K562 (cell line): ENCODE measurements at regions not wholly inside any gene's neighbourhood (a gene's known extent, or its start where the extent isn't known, plus 50 kb on each side); places are given as distances from the start of the nearest gene placed in this dataset.

ENCODE experiments used
- ATAC-seq: fragments of 200-7000 bp; cut with Tn5 transposase; 3 replicates; pipeline ENCODE4 v1.9.1; 2020; ENCODE audit warnings: moderate library complexity
- BruUV-seq: library from RNA; stranded (reverse); fragments of 400-500 nt; replicated peaks from 2 replicates; lab custom pipeline; 2021; lab: Mats Ljungman, UMichigan
- CTCF ChIA-PET: fragments of 300-600 bp; formaldehyde crosslinking; extraction: SDS; loops from one replicate; lab custom pipeline; 2021; ENCODE audit warnings: low intra/inter-chr PET ratio; lab: Yijun Ruan, JAX
- POLR2A ChIA-PET: fragments of 300-600, 350-650 bp; sonication (Branson Sonifier 250); formaldehyde crosslinking; extraction: SDS; loops from one replicate; lab custom pipeline; 2021; ENCODE audit warnings: antibody characterized with exemption, inconsistent platforms; lab: Yijun Ruan, JAX
- DNase-seq, 4 experiments: peaks; one replicate each; pipeline versions ENCODE4 v3.0.0 to v3.0.0-alpha.2; 2011 to 2018; ENCODE audit warnings: low spot score in 3 of 4, mixed read lengths in 3 of 4; ENCODE audit errors: extremely low read depth in 1 of 4
- FAIRE-seq: peaks from 2 replicates; lab custom pipeline; 2011; peaks lifted over from hg19 to GRCh38; lab: Jason Lieb, UNC
- H2AFZ ChIP-seq: 2 replicates; pipeline ENCODE4 v1.6.0; 2011; ENCODE audit warnings: low read depth, low read length, control low read depth, inconsistent platforms
- H3K27ac ChIP-seq: fragments of 200-600 bp; 3 replicates; pipeline ENCODE4 v1.8.0; 2011; ENCODE audit warnings: low read depth, mild to moderate bottlenecking, control low read depth, inconsistent platforms, low read length, moderate library complexity, mixed read lengths; ENCODE audit errors: extremely low read depth
- H3K27me3 ChIP-seq, 2 experiments: fragments of 300-600 bp in 1 of 2; 2 replicates in 1 of 2; 3 replicates in 1 of 2; pipeline versions ENCODE4 v1.6.0 to v1.8.0; 2011; ENCODE audit warnings: inconsistent platforms in 2 of 2, low read length in 2 of 2, mild to moderate bottlenecking in 1 of 2, mixed read lengths in 1 of 2, moderate library complexity in 1 of 2; ENCODE audit not compliant: control insufficient read depth in 2 of 2, insufficient read depth in 2 of 2
- H3K36me3 ChIP-seq: fragments of 300-600 bp; 3 replicates; pipeline ENCODE4 v1.8.0; 2011; ENCODE audit warnings: mild to moderate bottlenecking, low read length, inconsistent platforms; ENCODE audit not compliant: control insufficient read depth, insufficient read depth
- H3K4me1 ChIP-seq, 2 experiments: fragments of 200-600 bp in 1 of 2; replicated peaks in 1 of 2; 2 replicates in 1 of 2; 3 replicates in 1 of 2; pipeline versions ENCODE4 v1.5.1 to v1.8.0; 2011; ENCODE audit warnings: inconsistent platforms in 2 of 2, low read length in 2 of 2, mild to moderate bottlenecking in 1 of 2, mixed read lengths in 1 of 2, moderate library complexity in 1 of 2; ENCODE audit not compliant: control insufficient read depth in 2 of 2, insufficient read depth in 2 of 2
- H3K4me2 ChIP-seq: 2 replicates; pipeline ENCODE4 v1.6.1; 2011; ENCODE audit warnings: low read length, control low read depth, inconsistent platforms, mixed read lengths; ENCODE audit not compliant: insufficient read depth
- H3K4me3 ChIP-seq: fragments of 200-600 bp; sonication (generic), shearing (Covaris generic); 2 replicates; pipeline ENCODE4 v1.5.1; 2016; ENCODE audit warnings: control low read depth, inconsistent platforms
- H3K79me2 ChIP-seq: fragments of 200-600 bp; 3 replicates; pipeline ENCODE4 v1.8.0; 2011; ENCODE audit warnings: low read length, inconsistent platforms; ENCODE audit not compliant: control insufficient read depth, insufficient read depth
- H3K9ac ChIP-seq, 2 experiments: 2 replicates each; pipeline versions ENCODE4 v1.6.0 to v1.6.1; 2011; ENCODE audit warnings: low read depth in 2 of 2, low read length in 2 of 2, control low read depth in 1 of 2, inconsistent platforms in 1 of 2, mild to moderate bottlenecking in 1 of 2, mixed read lengths in 1 of 2; ENCODE audit not compliant: insufficient read depth in 1 of 2
- H3K9me1 ChIP-seq: one replicate; pipeline ENCODE4 v1.6.0; 2011; ENCODE audit warnings: inconsistent platforms, mild to moderate bottlenecking, low read length, moderate library complexity; ENCODE audit not compliant: control insufficient read depth, insufficient read depth
- H3K9me3 ChIP-seq: replicated peaks from 2 replicates; pipeline ENCODE4 v1.5.1; 2011; ENCODE audit warnings: low read depth, low read length, inconsistent platforms; ENCODE audit not compliant: control insufficient read depth, insufficient read depth
- H4K20me1 ChIP-seq: replicated peaks from 2 replicates; pipeline ENCODE4 v1.6.1; 2011; ENCODE audit warnings: low read length, inconsistent platforms, mixed read lengths; ENCODE audit not compliant: control insufficient read depth, insufficient read depth
- HNRNPUL1 ChIP-seq: fragments of 200-400 bp; formaldehyde crosslinking; IDR thresholded peaks from 2 replicates; pipeline ENCODE4 v1.6.1; 2017; ENCODE audit warnings: low read length
- NCOA4 ChIP-seq: fragments of 450-650 bp; IDR thresholded peaks from 2 replicates; pipeline ENCODE4 v1.6.1; 2018; ENCODE audit warnings: mild to moderate bottlenecking; ENCODE audit not compliant: partially characterized antibody
- NFRKB ChIP-seq: fragments of 450-650 bp; IDR thresholded peaks from 2 replicates; pipeline ENCODE4 v1.6.1; 2016; ENCODE audit warnings: low read depth
- NR3C1 ChIP-seq: sonication (generic); formaldehyde crosslinking; IDR thresholded peaks from 2 replicates; pipeline ENCODE4 v1.8.1; 2022; ENCODE audit warnings: missing genetic modification reagents
- RBFOX2 ChIP-seq: fragments of 200-400 bp; formaldehyde crosslinking; IDR thresholded peaks from 2 replicates; pipeline ENCODE4 v1.6.1; 2017; ENCODE audit warnings: low read depth, mild to moderate bottlenecking, low read length, moderate library complexity
- RNF2 ChIP-seq: sonication (generic); IDR thresholded peaks from 2 replicates; pipeline ENCODE4 v1.6.1; 2016
- TBP ChIP-seq: optimal IDR thresholded peaks from 2 replicates; pipeline ENCODE3; 2011; ENCODE audit warnings: low read depth, low read length, improper control_type of control experiment
- ZFP30 ChIP-seq: fragments of 250-450 bp; sonication (Bioruptor Pico); IDR thresholded peaks from 2 replicates; pipeline ENCODE4 v1.8.0; 2022; ENCODE audit warnings: moderate library complexity, mild to moderate bottlenecking, inconsistent platforms, borderline replicate concordance
- ZNF24 ChIP-seq: fragments of 450-650 bp; IDR thresholded peaks from 2 replicates; pipeline ENCODE4 v1.6.1; 2016
- ZNF507 ChIP-seq: conservative IDR thresholded peaks from 2 replicates; pipeline ENCODE4 v1.6.1; 2017; ENCODE audit warnings: missing genetic modification characterization, missing compliant biosample characterization
- ZNF583 ChIP-seq: fragments of 250-450 bp; sonication (Bioruptor Pico); IDR thresholded peaks from 2 replicates; pipeline ENCODE4 v1.4.0; 2020
- WGBS: fragments of 100-300 bp; shearing (Covaris generic); methylation state at CpG from one replicate; pipeline ENCODE4 v1.1.6; 2016; ENCODE audit warnings: low coverage, mixed read lengths; ENCODE audit not compliant: insufficient coverage; ENCODE audit errors: missing lambda C conversion rate; 5-methylcytosine and 5-hydroxymethylcytosine counted together
- in situ Hi-C: fragments of 300-500 bp; cut with MboI; formaldehyde crosslinking; loops from 4 replicates; pipeline ENCODE4 v1.15.0; 2018; ENCODE audit warnings: inconsistent platforms, mixed read lengths
- intact Hi-C: fragments of 100-400 bp; cut with micrococcal nuclease; formaldehyde crosslinking; loops from 2 replicates; pipeline ENCODE4 v1.14.2; 2022
- TF ChIP-seq, protein P1 (sequence below): fragments of 450-650 bp; formaldehyde crosslinking; conservative IDR thresholded peaks from 2 replicates; pipeline ENCODE4 v1.4.0; 2022; ENCODE audit warnings: mild to moderate bottlenecking, missing genetic modification characterization
- TF ChIP-seq, protein P2 (sequence below): fragments of 250-450 bp; sonication (Bioruptor Pico); IDR thresholded peaks from 2 replicates; pipeline ENCODE4 v1.5.0; 2021
- TF ChIP-seq, protein P3 (sequence below): sonication (generic); formaldehyde crosslinking; IDR thresholded peaks from 2 replicates; pipeline ENCODE4 v1.8.0; 2022; ENCODE audit warnings: missing genetic modification reagents, mild to moderate bottlenecking, moderate library complexity, borderline replicate concordance
- TF ChIP-seq, protein P4 (sequence below): sonication (generic); formaldehyde crosslinking; IDR thresholded peaks from 2 replicates; pipeline ENCODE4 v1.9.0; 2022; ENCODE audit warnings: mild to moderate bottlenecking, missing genetic modification reagents
- TF ChIP-seq, protein P5 (sequence below): fragments of 250-450 bp; sonication (Bioruptor Pico); IDR thresholded peaks from 2 replicates; pipeline ENCODE4 v1.5.0; 2020; ENCODE audit warnings: mild to moderate bottlenecking

DNA sequence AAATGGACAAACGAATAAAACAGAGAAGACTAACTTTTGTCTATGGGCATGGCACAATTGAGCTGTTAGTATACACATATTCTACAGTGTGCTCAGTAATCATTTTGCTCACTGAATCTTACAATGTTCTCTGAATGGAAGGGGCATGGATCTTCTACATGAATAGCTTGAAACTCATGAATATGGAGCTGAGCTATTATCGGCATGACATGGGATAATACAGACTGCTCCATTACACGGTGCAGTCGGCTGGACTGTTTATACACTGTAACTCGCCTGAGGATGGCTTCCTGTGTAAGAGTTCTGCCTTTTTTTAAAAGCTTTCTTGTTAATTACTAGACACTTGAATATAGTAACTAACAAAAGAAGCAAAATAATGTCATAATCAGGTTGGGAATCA lies 368.5 kb upstream of the MAD2L1 start:
- WGBS: 0% methylated on average over 5 of the region's 5 CpGs
- BruUV-seq: no TSS peak
- no peaks in the 10 kb centered on the region for H3K79me2 ChIP-seq
- POLR2A ChIA-PET: no interaction called here
- H3K36me3 ChIP-seq: no peaks in the 10 kb centered on the region
- H3K4me2 ChIP-seq: no peak overlapping the region
- H3K9me3 ChIP-seq: no peaks in the 10 kb centered on the region
- no peak for DNase-seq
- intact Hi-C loops: no loop called here
- no peak overlapping the region for H3K9ac ChIP-seq
- H3K27ac ChIP-seq: no peak overlapping the region
- in situ Hi-C loops: no loop called here
- no peak for ATAC-seq
- no peaks in the 10 kb centered on the region for H4K20me1 ChIP-seq
- no peak for TF ChIP-seq ZNF583 (CRISPR knock-in tag)
- TF ChIP-seq RNF2: no peak
- no peak for TF ChIP-seq NR3C1
- TF ChIP-seq HNRNPUL1: no peak
- no peak for TF ChIP-seq RBFOX2
- TF ChIP-seq, protein P1, sequence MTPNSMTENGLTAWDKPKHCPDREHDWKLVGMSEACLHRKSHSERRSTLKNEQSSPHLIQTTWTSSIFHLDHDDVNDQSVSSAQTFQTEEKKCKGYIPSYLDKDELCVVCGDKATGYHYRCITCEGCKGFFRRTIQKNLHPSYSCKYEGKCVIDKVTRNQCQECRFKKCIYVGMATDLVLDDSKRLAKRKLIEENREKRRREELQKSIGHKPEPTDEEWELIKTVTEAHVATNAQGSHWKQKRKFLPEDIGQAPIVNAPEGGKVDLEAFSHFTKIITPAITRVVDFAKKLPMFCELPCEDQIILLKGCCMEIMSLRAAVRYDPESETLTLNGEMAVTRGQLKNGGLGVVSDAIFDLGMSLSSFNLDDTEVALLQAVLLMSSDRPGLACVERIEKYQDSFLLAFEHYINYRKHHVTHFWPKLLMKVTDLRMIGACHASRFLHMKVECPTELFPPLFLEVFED (CRISPR knock-in tag): no peak
- TF ChIP-seq, protein P2, sequence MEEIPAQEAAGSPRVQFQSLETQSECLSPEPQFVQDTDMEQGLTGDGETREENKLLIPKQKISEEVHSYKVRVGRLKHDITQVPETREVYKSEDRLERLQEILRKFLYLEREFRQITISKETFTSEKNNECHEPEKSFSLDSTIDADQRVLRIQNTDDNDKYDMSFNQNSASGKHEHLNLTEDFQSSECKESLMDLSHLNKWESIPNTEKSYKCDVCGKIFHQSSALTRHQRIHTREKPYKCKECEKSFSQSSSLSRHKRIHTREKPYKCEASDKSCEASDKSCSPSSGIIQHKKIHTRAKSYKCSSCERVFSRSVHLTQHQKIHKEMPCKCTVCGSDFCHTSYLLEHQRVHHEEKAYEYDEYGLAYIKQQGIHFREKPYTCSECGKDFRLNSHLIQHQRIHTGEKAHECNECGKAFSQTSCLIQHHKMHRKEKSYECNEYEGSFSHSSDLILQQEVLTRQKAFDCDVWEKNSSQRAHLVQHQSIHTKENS (CRISPR knock-in tag): no peak
- TF ChIP-seq, protein P3, sequence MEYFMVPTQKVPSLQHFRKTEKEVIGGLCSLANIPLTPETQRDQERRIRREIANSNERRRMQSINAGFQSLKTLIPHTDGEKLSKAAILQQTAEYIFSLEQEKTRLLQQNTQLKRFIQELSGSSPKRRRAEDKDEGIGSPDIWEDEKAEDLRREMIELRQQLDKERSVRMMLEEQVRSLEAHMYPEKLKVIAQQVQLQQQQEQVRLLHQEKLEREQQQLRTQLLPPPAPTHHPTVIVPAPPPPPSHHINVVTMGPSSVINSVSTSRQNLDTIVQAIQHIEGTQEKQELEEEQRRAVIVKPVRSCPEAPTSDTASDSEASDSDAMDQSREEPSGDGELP (CRISPR knock-in tag): no peak
- no peak for TF ChIP-seq ZFP30 (CRISPR knock-in tag)
- TF ChIP-seq NCOA4: no peak
- TF ChIP-seq TBP: no peak
- TF ChIP-seq, protein P4, sequence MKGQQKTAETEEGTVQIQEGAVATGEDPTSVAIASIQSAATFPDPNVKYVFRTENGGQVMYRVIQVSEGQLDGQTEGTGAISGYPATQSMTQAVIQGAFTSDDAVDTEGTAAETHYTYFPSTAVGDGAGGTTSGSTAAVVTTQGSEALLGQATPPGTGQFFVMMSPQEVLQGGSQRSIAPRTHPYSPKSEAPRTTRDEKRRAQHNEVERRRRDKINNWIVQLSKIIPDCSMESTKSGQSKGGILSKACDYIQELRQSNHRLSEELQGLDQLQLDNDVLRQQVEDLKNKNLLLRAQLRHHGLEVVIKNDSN (CRISPR knock-in tag): no peak
- TF ChIP-seq ZNF507: no peak
- no peak for TF ChIP-seq NFRKB
- TF ChIP-seq, protein P5, sequence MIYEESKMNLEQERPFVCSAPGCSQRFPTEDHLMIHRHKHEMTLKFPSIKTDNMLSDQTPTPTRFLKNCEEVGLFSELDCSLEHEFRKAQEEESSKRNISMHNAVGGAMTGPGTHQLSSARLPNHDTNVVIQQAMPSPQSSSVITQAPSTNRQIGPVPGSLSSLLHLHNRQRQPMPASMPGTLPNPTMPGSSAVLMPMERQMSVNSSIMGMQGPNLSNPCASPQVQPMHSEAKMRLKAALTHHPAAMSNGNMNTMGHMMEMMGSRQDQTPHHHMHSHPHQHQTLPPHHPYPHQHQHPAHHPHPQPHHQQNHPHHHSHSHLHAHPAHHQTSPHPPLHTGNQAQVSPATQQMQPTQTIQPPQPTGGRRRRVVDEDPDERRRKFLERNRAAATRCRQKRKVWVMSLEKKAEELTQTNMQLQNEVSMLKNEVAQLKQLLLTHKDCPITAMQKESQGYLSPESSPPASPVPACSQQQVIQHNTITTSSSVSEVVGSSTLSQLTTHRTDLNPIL (CRISPR knock-in tag): no peak
- TF ChIP-seq ZNF24: no peak
- CTCF ChIA-PET: no interaction called here
- H2AFZ ChIP-seq: no peak overlapping the region
- H3K9me1 ChIP-seq: no peaks in the 10 kb centered on the region
- no peaks in the 10 kb centered on the region for H3K4me1 ChIP-seq
- no peaks in the 10 kb centered on the region for H3K27me3 ChIP-seq
- no peak for FAIRE-seq
- H3K4me3 ChIP-seq: no peak overlapping the region
